Cardiac muscle cell (in vitro differentiated cells and primary cell): ENCODE measurements at regions not wholly inside any gene's neighbourhood (a gene's known extent, or its start where the extent isn't known, plus 50 kb on each side); places are given as distances from the start of the nearest gene placed in this dataset.
A peak's percentile ranks its signal among the peaks of the same experiment; 100 is the strongest.

Experiments used
- DNase-seq, 2 donors: peaks; one replicate each; pipeline versions ENCODE4 v3.0.0 to v3.0.0-alpha.2; 2010 to 2017; ENCODE audit warnings: low read depth in 1 of 2, low spot score in 1 of 2
- H3K27ac ChIP-seq: fragments of 200-600 bp; sonication (generic); 2 replicates; pipeline ENCODE4 v1.5.1; 2016
- H3K27me3 ChIP-seq: fragments of 200-600 bp; sonication (generic); 2 replicates; pipeline ENCODE4 v1.6.0; 2016; ENCODE audit warnings: control low read depth
- H3K36me3 ChIP-seq: fragments of 200-600 bp; sonication (generic); 2 replicates; pipeline ENCODE4 v1.5.1; 2016; ENCODE audit warnings: control low read depth
- H3K4me1 ChIP-seq: fragments of 200-600 bp; sonication (generic); 2 replicates; pipeline ENCODE4 v1.8.1; 2017; ENCODE audit warnings: low read depth, mild to moderate bottlenecking, mixed run types
- H3K4me3 ChIP-seq: fragments of 200-600 bp; sonication (generic); 2 replicates; pipeline ENCODE4 v1.5.1; 2016; ENCODE audit warnings: mild to moderate bottlenecking
- H3K9me3 ChIP-seq: fragments of 200-600 bp; sonication (generic); 2 replicates; pipeline ENCODE4 v1.5.1; 2017; ENCODE audit warnings: low read depth, mild to moderate bottlenecking, control low read depth
- TF ChIP-seq, protein P1 (sequence below): IDR thresholded peaks from 2 replicates; pipeline ENCODE4 v1.5.1; 2012; ENCODE audit warnings: low read depth, mild to moderate bottlenecking, low read length

DNA sequence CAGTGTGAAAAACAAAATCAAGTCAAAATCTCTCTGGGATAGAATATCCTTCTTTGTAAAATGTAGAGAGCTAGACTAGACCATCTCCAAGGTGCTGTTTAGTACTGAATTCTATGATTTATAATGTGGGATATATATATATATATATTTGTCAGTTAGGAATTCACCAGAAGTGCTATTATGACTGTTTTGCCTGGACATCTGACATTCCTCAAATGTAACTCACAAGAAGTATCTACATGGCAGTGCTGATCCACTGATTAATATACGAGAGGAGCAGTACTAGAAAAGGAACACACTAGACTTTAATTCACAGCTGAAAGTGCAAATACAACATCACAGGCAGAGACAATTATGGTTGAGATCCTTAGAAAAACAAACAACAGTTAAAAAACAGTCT lies 208.9 kb downstream of the GBA3 start:
- DNase-seq = no peak
- Histone ChIP-seq H3K9me3 (no peaks in the 10 kb centered on the region), H3K36me3 (no peaks in the 10 kb centered on the region), H3K27me3 (no peaks in the 10 kb centered on the region), H3K4me1 (peaks cover 27% of the 10 kb centered on the region), H3K27ac (no peak overlapping the region), H3K4me3 (no peak overlapping the region)
- TF ChIP-seq, protein P1, sequence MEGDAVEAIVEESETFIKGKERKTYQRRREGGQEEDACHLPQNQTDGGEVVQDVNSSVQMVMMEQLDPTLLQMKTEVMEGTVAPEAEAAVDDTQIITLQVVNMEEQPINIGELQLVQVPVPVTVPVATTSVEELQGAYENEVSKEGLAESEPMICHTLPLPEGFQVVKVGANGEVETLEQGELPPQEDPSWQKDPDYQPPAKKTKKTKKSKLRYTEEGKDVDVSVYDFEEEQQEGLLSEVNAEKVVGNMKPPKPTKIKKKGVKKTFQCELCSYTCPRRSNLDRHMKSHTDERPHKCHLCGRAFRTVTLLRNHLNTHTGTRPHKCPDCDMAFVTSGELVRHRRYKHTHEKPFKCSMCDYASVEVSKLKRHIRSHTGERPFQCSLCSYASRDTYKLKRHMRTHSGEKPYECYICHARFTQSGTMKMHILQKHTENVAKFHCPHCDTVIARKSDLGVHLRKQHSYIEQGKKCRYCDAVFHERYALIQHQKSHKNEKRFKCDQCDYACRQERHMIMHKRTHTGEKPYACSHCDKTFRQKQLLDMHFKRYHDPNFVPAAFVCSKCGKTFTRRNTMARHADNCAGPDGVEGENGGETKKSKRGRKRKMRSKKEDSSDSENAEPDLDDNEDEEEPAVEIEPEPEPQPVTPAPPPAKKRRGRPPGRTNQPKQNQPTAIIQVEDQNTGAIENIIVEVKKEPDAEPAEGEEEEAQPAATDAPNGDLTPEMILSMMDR = no peak

DNA sequence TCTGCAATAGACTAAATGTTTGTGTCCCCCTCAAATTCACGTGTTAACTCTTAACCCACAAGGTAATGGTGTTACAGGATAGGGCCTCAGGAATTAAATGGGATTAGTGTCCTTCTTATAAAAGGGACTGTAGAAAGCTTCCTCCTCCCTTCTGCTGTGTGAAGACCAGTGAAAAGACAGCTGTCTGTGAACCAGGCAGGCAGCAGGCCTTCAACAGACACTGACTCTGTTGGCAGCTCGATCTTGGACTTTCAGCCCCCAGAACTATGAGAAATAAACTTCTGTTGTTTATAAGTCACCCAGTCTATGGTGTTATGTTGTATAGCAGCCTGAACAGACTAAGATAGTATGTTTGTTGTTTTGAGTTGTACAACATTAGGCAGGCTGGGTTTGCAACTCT lies 208.1 kb downstream of the GBA3 start:
- H3K36me3 ChIP-seq = no peaks in the 10 kb centered on the region
- no peaks in the 10 kb centered on the region for H3K9me3 ChIP-seq
- H3K4me3 ChIP-seq = no peak overlapping the region
- no peak overlapping the region for H3K27ac ChIP-seq
- H3K4me1 ChIP-seq = peaks cover 27% of the 10 kb centered on the region
- no peak for DNase-seq
- H3K27me3 ChIP-seq = no peaks in the 10 kb centered on the region
- TF ChIP-seq, protein P1 = no peak

DNA sequence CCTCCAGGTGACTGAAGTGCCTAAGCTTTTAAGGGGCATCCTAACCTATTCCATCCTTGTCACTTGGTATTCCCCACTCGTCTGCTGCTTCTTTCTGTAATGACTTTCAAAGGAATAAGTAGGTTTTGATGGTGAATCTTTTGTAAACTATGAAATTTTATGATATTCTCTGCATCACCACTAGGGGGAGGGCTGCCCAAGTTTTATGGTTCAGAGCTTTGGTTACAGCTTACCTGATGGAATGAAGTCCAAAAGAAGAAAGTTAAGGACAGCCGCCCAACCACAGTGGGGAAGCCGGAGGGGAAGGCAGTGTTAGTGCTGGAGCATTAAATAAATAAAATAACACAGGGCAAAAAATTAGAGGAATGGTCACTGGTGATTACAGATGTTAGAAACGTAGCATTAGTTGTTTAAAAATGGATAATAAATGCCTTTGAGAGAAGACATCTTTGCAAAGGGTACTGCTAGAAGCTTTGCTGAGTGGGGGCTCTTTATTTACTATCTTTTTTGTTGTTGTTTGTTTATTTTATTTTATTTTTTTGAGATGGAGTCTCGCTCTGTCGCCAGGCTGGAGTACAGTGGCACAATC lies 204.9 kb downstream of the GBA3 start:
- no peaks in the 10 kb centered on the region for H3K27me3 ChIP-seq
- no peak overlapping the region for H3K27ac ChIP-seq
- H3K4me1 ChIP-seq = peaks cover 9% of the 10 kb centered on the region
- TF ChIP-seq, protein P1 = peak; percentile 72
- H3K4me3 ChIP-seq = no peak overlapping the region
- peak; percentile 33 to 55 for DNase-seq
- no peaks in the 10 kb centered on the region for H3K9me3 ChIP-seq
- H3K36me3 ChIP-seq = no peaks in the 10 kb centered on the region

DNA sequence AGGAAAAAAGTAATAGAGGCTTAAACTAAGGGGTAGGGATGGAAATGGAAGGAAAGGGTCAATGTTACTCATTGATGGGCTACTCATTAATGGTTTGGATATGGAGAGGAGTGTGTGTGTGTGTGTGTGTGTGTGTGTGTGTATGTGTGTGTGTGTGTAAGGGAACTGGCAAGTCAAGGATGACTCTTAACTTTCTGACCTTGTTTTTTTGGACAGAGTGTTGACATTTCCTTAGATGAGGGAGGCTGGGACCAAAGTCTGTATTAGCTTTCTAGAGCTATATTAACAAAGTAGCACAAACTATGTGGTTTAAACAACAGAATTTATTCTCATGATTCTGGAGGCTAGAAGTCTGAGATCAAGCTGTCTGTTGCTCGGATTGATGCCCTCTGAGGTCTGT lies 202.7 kb downstream of the GBA3 start:
- no peak overlapping the region for H3K27ac ChIP-seq
- no peaks in the 10 kb centered on the region for H3K4me1 ChIP-seq
- no peak overlapping the region for H3K4me3 ChIP-seq
- no peaks in the 10 kb centered on the region for H3K9me3 ChIP-seq
- TF ChIP-seq, protein P1 = no peak
- no peaks in the 10 kb centered on the region for H3K27me3 ChIP-seq
- DNase-seq = no peak
- no peaks in the 10 kb centered on the region for H3K36me3 ChIP-seq

DNA sequence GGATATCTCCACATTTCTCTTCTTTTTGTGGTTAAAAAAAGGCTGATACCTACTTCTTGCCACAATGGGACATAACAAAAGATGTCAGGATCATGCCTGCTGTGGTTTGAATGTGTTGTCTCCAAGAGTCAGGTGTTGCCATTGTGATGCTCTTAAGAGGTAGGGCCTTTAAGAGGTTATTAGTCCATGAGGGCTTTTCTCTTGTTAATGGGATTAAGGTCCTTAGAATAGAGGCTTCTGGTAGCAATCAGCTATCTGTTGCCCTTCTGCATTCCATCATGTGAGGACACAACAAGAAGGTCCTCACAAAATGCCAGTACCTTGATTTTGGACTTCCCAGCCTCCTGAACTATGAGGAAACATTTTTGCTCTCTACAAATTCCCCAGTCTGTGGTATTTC lies 191.4 kb downstream of the GBA3 start:
- no peak overlapping the region for H3K4me3 ChIP-seq
- no peak overlapping the region for H3K27ac ChIP-seq
- H3K27me3 ChIP-seq = no peaks in the 10 kb centered on the region
- H3K36me3 ChIP-seq = no peaks in the 10 kb centered on the region
- DNase-seq = no peak
- TF ChIP-seq, protein P1 = no peak
- H3K9me3 ChIP-seq = no peaks in the 10 kb centered on the region
- no peaks in the 10 kb centered on the region for H3K4me1 ChIP-seq

DNA sequence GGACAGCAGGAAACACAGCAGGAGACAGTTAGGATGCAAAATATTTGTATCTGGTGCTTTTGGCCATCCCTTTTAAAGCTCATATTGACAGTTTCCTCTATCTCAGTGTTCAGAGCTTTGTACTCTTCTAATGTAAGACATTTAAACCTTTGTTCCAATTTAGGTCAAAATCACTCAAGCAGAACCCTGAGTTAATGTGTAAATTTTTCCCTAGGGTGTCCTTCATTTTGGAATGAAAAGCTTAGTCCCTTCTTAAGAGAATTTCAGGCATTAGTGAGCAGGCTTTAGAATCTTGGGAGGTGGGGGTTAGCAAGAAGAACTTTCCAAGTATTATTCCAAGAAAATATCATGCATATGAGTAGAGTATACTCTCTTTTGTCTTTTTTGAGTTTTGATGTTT lies 188.7 kb downstream of the GBA3 start:
- Histone ChIP-seq H3K4me3 (no peak overlapping the region), H3K9me3 (no peaks in the 10 kb centered on the region), H3K27ac (no peak overlapping the region), H3K4me1 (no peaks in the 10 kb centered on the region), H3K27me3 (no peaks in the 10 kb centered on the region), H3K36me3 (no peaks in the 10 kb centered on the region)
- DNase-seq = no peak
- TF ChIP-seq, protein P1 = no peak
